Uterus (tissue), 2 donors: ENCODE measurements at regions not wholly inside any gene's neighbourhood (a gene's known extent, or its start where the extent isn't known, plus 50 kb on each side); places are given as distances from the start of the nearest gene placed in this dataset.

Source experiments
- POLR2A ChIP-seq, 2 donors: fragments of 450-650 bp; IDR thresholded peaks; one replicate each; pipeline ENCODE4 v1.6.1; 2016; ENCODE audit warnings: antibody characterized with exemption in 2 of 2, mild to moderate bottlenecking in 1 of 2, moderate library complexity in 1 of 2
- TF ChIP-seq, protein P1 (sequence below), 4 experiments: fragments of 200-600 bp in 2 of 4; fragments of 450-650 bp in 2 of 4; sonication (generic) in 2 of 4; IDR thresholded peaks; one replicate each; pipeline ENCODE4 v1.5.1; 2016 to 2019; ENCODE audit warnings: antibody characterized with exemption in 4 of 4, mild to moderate bottlenecking in 2 of 4, moderate library complexity in 1 of 4

DNA sequence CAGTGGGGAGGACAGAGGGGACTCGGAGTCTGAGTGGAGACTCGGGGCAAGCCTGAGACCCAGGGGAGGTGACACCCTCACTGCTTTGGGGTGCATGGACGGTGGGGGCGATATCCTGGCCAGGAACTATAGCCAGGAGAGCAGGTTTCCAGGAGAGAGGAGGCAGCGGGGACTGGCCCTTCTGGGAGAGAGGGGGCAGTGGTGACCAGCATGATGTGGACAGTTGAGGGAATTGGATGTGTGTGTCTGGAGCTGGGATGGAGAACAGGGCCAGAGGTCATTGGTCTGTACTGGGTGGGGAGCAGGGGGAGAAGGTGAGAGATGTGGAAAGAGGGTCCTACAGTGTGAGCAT lies 63.6 kb downstream of the ACKR3 start:
- TF ChIP-seq, protein P1, sequence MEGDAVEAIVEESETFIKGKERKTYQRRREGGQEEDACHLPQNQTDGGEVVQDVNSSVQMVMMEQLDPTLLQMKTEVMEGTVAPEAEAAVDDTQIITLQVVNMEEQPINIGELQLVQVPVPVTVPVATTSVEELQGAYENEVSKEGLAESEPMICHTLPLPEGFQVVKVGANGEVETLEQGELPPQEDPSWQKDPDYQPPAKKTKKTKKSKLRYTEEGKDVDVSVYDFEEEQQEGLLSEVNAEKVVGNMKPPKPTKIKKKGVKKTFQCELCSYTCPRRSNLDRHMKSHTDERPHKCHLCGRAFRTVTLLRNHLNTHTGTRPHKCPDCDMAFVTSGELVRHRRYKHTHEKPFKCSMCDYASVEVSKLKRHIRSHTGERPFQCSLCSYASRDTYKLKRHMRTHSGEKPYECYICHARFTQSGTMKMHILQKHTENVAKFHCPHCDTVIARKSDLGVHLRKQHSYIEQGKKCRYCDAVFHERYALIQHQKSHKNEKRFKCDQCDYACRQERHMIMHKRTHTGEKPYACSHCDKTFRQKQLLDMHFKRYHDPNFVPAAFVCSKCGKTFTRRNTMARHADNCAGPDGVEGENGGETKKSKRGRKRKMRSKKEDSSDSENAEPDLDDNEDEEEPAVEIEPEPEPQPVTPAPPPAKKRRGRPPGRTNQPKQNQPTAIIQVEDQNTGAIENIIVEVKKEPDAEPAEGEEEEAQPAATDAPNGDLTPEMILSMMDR (IDR thresholded peaks at IDR 0.05): no peak
- no peak for TF ChIP-seq POLR2A (IDR thresholded peaks at IDR 0.05)
